ENCODE measurements at regions not wholly inside any gene's neighbourhood (a gene's known extent, or its start where the extent isn't known, plus 50 kb on each side); places are given as distances from the start of the nearest gene placed in this dataset.

- no peak for TF ChIP-seq BHLHE40 (IDR thresholded peaks at IDR 0.05; ENCODE audit: borderline replicate concordance)
- no peak for TF ChIP-seq SP1 (IDR thresholded peaks at IDR 0.05)
- TF ChIP-seq L3MBTL2 (conservative IDR thresholded peaks at IDR 0.05) = no peak
- TF ChIP-seq ELF4 (IDR thresholded peaks at IDR 0.05) = no peak
- TF ChIP-seq FOXA1 (IDR thresholded peaks at IDR 0.05) = no peak
These were observed 2171.4 kb downstream of the LRRC4C start for GRCh38 chr11:39288011-39288410.
